OCI-LY7 (cell line): ENCODE measurements at regions not wholly inside any gene's neighbourhood (a gene's known extent, or its start where the extent isn't known, plus 50 kb on each side); places are given as distances from the start of the nearest gene placed in this dataset.

Experiments
- EZH2phosphoT487 ChIP-seq: fragments of 200-600 bp; sonication (generic); IDR thresholded peaks from 2 replicates; pipeline ENCODE4 v1.6.1; 2018; ENCODE audit warnings: low read depth, borderline replicate concordance, mild to moderate bottlenecking, mixed run types, antibody characterized with exemption, low read length, moderate library complexity, mixed read lengths
- TF ChIP-seq, protein P1 (sequence below): fragments of 200-600 bp; sonication (generic); conservative IDR thresholded peaks from 2 replicates; pipeline ENCODE4 v1.5.1; 2014; ENCODE audit warnings: mild to moderate bottlenecking, antibody characterized with exemption, low read length, moderate library complexity, mixed read lengths

- TF ChIP-seq EZH2phosphoT487: no peak
- TF ChIP-seq, protein P1, sequence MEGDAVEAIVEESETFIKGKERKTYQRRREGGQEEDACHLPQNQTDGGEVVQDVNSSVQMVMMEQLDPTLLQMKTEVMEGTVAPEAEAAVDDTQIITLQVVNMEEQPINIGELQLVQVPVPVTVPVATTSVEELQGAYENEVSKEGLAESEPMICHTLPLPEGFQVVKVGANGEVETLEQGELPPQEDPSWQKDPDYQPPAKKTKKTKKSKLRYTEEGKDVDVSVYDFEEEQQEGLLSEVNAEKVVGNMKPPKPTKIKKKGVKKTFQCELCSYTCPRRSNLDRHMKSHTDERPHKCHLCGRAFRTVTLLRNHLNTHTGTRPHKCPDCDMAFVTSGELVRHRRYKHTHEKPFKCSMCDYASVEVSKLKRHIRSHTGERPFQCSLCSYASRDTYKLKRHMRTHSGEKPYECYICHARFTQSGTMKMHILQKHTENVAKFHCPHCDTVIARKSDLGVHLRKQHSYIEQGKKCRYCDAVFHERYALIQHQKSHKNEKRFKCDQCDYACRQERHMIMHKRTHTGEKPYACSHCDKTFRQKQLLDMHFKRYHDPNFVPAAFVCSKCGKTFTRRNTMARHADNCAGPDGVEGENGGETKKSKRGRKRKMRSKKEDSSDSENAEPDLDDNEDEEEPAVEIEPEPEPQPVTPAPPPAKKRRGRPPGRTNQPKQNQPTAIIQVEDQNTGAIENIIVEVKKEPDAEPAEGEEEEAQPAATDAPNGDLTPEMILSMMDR: no peak
These were observed 187.9 kb downstream of the ZNF365 start for GRCh38 chr10:62562101-62562500.
